Tongue (tissue), 1 donor: ENCODE measurements at regions not wholly inside any gene's neighbourhood (a gene's known extent, or its start where the extent isn't known, plus 50 kb on each side); places are given as distances from the start of the nearest gene placed in this dataset.
A peak's percentile ranks its signal among the peaks of the same experiment; 100 is the strongest.

ENCODE experiments used
- DNase-seq: peaks from one replicate; pipeline ENCODE4 v3.0.0-alpha.2; 2015

DNA sequence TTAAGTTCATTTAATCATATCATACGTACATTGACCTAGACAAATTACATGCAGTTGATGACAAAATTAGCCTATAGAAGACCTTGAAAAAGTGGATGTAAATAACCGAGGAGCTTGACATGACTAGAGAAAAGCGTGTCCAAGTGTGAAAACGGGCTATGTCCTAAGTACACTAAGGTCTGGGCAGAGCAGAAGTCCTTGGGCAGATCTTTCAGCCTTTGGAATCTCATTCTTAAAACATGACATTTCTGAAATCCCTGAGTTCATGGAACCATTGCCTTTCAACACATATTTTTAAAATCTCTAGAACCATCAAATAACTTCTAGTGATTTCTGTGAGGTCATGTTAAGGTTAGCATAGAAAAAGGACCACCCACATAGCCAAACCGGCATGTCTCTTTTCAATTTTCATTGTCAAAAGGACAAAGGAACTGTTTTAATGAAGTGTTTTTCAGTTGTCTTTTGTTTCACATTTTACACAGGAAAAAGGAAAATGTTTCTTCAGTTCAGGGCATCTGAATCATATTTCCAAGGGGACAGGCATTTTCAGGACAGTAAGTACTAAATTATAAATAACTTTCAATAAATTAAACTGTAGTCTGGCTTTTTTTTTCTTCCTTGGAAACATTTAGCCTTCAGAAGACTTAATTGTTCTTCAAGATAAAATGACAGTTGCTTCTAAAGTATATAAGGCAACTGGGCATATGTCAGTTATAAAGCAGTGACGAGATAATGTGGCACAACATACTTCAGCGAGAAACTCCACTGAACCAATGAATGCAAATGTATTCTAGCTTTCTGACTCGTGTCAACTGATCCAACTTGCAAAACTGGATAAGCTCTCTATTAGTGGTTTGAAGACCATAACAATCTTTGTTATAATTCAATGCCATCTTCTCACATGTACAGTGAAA, 416.8 kb downstream of the NFIB start:
- no peak for DNase-seq

DNA sequence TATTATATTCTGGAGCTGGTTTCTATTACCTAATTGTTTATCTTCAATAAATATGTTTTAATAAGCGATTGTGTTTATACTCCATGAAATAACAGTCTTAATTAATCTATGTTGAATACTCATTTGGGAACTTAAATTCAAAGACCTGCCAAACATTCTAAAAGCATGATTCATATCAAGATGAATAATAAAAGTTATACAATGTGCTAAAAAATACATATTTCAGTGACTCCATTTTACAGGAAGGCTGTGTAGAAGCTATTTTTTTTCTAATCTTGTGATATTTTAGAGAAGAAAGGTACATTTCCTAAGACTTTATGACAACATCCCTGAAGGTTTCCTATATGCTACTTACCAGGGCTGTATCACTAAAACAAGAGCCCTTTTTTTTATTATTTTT, 417.9 kb downstream of the NFIB start:
- no peak for DNase-seq

GRCh38 chr9:13885258-13885657, 428.7 kb downstream of the NFIB start:
- DNase-seq: no peak

- DNase-seq: no peak
These were observed 434.0 kb downstream of the NFIB start for GRCh38 chr9:13879981-13880380.

DNA sequence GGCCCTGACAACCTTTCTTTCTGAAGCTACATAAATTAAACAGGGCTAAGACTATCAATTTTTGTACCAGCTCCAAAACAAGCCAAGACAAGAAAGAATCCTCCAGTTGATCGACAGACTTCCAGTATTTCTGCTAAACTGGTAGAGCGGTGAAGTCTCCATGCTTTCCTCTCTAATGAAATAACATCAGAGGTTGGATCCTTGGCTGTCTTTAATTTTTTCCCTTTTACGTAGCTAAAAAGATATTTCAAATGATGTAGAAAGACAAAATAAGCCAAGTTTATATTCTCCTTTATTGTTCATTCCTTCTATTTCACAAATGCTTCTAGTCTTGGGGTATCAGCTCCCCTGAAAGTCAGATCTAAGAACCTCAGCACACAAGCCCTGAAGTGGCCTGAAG, 434.9 kb downstream of the NFIB start:
- DNase-seq: peak; percentile 31

DNA sequence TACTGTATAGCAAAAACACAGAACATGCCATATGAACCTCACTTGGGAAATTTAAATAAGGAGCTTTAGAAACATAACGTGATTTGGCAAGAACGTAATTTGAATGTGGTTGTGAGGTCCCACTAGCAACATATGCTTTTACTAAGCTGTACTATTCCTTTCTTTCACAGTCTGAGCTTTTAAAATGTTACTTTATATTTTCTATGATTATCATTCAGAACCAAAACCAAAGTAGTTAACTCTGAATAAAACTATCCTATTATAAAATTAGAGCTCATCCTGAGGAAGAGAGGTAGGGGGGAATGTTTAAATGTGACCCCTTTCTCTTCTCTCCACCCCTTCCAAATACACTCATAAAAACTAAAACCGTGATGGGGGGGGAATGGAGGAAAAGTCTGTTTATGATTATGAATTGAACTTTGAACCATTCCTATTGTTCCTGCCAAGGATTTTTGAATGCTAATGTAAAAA, 435.7 kb downstream of the NFIB start:
- peak; percentile 77 for DNase-seq

- DNase-seq: no peak
These were observed 437.2 kb downstream of the NFIB start for GRCh38 chr9:13876741-13877140.

DNA sequence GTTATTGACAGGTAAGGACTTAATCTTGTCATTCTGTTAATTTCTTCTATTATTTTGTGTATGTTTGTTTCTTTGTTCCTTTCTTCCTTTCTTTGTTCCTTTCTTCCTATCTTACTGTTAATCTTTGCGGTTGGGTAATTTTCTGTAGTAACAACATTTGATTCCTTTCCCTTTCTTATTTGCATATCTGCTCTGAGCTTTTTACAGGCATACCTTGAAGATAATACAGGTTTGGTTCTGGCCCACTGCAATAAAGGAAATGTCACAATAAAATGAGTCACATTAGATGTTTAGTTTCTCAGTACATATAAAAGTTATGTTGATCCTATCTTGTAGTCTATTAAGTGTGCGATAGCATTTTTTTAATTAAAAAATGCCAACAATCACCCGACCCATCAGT, 440.7 kb downstream of the NFIB start:
- no peak for DNase-seq

- no peak for DNase-seq
These were observed 445.6 kb downstream of the NFIB start for GRCh38 chr9:13868336-13868735.

- no peak for DNase-seq
These were observed 448.1 kb downstream of the NFIB start for GRCh38 chr9:13865869-13866268.

DNA sequence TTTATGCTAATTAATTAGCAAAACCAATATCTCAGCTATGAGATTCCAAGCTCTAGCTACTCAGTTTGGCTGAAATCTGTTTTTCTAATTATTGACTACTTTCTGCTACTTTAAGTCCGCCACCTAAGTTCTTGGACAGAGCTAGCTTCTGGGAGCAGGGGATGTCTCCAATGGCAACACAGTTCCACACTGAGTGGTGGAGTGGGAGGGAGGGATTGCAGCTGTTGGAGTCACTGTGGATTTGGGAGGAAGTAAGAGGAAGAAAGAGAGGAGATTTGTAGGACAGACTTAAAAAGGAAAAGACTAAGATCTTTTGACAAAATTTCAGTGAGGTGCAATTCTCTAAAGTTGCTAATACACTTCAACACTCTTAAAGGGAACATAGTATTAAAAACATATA, 450.8 kb downstream of the NFIB start:
- peak; percentile 96 for DNase-seq

DNA sequence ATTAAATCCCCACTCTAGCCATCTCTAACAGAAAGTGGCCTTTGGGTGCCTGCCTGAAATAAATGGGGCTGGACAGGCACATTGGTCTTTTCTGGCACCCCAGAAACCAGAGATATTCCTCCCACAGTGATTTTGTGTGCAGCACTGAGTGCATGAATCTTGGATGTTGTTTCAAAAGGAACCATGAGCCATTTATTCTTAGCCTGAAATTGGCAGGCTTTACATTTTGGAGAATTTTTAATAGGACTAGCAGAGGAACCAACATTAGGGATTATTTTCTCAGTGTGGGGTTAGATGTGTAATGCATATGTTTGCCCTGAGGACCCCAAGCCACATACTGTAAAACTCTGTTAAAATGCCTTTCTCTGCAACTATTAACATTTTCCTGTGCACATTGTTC, 451.3 kb downstream of the NFIB start:
- peak; percentile 80 for DNase-seq

GRCh38 chr9:13860946-13861640, 452.8 kb downstream of the NFIB start:
- peak; percentile 24 for DNase-seq

GRCh38 chr9:13860019-13860418, 453.9 kb downstream of the NFIB start:
- DNase-seq: no peak

DNA sequence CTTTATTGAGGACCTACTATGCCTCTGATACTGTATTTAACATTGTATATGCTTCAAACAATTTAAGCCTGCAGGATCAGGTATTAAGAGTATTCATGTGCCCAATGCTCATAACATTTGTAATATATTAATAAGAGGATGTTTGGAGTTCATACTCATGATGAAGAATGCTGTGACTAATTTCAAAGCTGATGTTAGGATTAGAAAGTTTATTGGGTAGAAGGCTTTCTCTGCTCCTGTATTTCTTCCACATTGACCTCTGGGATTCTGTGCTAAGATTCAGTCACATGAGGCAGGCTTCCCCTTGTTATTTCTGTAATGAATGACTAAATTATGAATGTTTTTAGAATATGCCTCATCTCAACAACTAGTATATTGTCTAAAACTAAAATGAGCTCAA, 456.4 kb downstream of the NFIB start:
- DNase-seq: no peak

GRCh38 chr9:13847270-13847669, 466.7 kb downstream of the NFIB start:
- DNase-seq: no peak

DNA sequence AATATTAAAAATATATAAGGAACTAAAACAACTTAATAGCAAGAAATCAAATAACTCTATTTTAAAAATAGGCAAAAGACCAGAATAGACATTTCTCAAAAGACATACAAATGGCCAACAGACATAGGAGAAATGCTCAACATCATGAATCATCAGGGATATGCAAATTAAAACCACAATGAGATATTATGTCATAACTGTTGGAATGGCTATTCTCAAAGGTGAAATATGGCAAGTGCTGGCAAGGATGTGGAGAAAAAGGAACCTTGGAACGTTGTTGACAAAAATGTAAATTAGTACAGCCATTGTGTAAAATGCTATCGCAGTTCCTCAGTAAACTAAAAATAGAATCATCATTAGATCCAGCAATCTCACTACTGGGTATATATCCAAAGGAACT, 468.5 kb downstream of the NFIB start:
- DNase-seq: no peak

DNA sequence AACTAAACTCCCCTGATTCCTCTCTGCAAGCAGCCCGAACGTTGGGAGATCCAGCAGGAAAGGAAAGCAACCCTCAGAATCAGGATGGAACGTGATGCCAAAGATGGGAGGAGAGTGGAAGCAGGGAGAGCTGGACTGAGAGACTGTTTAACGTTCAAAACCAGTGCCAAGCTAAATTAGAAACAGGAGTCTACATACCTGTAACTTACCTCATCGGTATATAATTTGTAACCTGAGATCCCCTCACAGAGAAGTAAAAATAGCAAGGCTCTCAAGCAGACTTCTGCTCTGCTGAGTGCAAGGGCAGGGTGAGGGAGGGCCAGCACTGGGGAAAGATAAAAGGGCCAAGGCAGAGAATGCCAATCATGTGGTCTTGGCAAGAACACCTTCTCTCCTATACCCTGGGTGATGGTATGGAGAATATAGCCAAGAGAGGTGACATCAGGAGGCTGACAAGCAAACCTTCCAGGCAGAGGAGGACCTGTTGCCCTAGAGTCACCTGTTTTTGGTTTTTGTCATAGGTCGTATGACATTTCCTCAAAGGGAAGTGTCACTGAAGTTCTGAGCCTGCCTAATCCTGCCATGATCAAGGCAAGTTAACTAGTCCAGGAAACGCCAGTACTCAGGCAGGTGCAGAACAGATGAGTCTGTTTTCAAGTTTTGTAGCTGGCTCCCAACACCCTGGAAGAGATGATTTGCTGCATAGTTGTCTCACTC, 472.0 kb downstream of the NFIB start:
- DNase-seq: peak; percentile 88

GRCh38 chr9:13832446-13832845, 481.5 kb downstream of the NFIB start:
- no peak for DNase-seq

- peak; percentile 64 for DNase-seq
These were observed 490.9 kb downstream of the NFIB start for GRCh38 chr9:13823026-13823425.

GRCh38 chr9:13817754-13818278, 496.1 kb downstream of the NFIB start:
- DNase-seq: no peak

DNA sequence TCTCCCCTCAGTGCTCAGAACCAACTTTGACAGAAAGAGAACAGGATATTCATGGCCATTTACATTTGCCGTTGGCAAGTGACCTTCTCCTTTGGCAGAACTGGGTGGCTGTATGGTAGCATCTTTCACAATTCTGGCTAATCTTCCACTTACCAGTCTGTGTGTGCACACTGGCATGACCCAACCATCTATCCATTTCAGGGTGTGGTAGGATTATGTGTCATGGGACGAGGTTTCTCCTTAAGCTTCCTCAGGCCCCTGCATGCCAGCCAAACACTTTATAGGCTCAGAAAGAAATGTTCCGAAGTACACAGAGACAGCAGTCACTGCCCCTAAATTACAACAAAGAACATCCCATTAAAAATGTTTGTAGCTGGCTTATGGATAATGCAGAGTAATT, 497.1 kb downstream of the NFIB start:
- peak; percentile 51 for DNase-seq
